Fibroblast of skin of back (primary cell): ENCODE measurements at regions not wholly inside any gene's neighbourhood (a gene's known extent, or its start where the extent isn't known, plus 50 kb on each side); places are given as distances from the start of the nearest gene placed in this dataset.
A peak's percentile ranks its signal among the peaks of the same experiment; 100 is the strongest.
"Not testable (repeated sequence)": the region's sequence is repeated elsewhere in the genome, so short reads cannot be mapped to it uniquely, and the experiment has no call there.

Source experiments
- DNase-seq: peaks from one replicate; pipeline ENCODE4 v3.0.0-alpha.2; 2013

DNA sequence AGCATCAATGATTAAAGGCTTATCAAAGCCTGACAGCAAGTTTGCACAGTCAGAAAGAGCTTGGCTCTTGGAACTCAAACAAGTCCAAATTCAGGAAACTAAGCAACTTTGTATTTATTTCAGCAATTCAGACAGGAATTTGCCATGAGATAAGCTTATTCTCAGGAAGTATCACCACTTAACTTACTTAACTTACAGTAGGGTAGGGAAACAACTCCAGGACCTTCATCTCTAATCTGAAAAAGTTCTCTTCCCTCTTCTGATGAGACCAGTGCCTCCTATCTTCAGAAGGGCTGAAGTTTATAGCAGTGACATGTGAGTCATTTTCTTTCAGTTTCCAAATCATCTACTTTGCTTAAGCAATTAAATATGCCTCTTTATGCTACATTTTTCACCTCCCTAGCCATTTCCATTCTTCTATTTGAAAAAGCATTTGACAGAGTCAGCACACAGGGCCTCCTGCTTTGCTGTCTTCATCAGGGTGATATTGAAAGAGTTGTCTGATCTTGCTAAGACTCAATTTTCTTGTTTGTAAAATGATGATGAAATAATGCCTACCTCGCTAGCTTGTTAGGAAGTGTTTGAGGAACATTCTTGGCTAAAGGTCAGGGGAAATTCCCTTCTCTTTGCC lies 389.5 kb downstream of the RND3 start:
- peak; percentile 19 for DNase-seq

DNA sequence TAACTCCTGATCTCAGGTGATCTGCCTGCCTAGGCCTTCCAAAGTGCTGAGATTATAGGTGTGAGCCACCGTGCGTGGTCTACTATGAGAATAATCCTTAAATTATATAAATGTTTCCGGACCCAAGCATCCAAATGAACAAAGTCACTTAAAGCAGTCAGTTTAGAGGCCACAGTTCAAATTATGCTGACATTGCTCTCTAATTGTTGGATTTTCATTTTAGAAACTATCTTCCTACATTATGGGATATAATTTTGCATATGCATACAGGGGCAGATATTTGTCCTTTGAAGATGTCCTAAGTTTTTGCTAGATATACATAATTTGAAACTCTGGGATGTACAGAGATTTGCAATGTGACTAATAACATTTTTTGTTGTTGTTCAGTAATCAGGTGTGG lies 390.1 kb downstream of the RND3 start:
- no peak for DNase-seq

GRCh38 chr2:150095361-150096095 lies 391.9 kb downstream of the RND3 start:
- no peak for DNase-seq

DNA sequence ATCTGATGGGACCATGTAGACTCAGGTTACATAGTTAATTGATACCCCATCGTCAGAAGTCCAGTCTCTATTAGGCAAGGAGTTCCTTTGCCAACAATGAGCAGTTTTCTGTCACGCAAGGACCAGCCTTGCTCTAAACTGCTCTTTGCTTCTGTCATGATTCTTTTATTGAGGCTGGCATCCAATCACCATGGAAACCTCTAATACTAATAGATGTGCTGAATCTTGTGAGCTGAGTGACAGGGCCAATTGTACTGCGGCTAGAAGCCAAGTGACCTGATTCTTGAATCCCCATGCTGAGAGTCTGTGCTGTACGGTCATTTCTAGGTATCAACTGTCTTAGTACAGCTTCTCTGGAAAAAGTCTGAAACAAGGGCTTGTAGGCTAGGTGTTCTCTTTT lies 395.6 kb downstream of the RND3 start:
- DNase-seq: no peak

GRCh38 chr2:150090031-150090430 lies 397.4 kb downstream of the RND3 start:
- no peak for DNase-seq

DNA sequence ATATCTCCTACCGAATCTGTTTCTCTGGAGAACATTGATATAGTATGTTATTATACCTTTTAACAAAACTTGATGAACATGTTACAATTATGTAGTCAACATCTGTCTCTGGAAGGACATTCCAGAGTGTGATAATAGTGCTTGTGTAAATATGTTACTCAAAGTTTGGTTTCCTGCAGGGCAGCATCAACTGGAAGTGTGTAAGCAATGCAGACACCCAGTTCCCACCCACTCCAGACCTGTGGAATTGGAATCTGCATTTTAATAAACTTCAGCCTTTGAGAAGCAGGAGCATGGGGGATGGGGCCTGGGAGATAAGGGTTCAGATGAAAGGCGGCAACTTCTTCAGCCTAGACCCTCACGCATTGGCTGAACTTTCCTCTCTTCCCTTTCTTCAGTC lies 398.9 kb downstream of the RND3 start:
- peak; percentile 33 for DNase-seq

DNA sequence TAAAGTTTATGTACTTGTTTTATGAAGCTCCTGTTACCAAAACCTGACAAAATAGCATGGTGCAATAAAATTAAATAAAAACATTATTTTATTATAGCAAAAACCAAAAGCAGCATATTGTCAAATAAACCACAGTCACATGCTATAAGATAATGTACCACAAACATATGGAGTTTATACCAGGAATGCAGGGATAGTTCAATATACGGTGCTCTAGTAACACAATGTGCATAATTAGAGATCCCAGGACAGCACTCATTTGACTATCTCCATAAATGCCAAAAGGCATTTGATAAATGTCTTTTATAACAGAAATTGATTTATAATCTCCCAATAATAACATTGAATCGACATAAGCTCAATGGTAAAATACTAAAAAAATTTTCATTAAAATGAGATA lies 402.0 kb downstream of the RND3 start:
- DNase-seq: no peak

DNA sequence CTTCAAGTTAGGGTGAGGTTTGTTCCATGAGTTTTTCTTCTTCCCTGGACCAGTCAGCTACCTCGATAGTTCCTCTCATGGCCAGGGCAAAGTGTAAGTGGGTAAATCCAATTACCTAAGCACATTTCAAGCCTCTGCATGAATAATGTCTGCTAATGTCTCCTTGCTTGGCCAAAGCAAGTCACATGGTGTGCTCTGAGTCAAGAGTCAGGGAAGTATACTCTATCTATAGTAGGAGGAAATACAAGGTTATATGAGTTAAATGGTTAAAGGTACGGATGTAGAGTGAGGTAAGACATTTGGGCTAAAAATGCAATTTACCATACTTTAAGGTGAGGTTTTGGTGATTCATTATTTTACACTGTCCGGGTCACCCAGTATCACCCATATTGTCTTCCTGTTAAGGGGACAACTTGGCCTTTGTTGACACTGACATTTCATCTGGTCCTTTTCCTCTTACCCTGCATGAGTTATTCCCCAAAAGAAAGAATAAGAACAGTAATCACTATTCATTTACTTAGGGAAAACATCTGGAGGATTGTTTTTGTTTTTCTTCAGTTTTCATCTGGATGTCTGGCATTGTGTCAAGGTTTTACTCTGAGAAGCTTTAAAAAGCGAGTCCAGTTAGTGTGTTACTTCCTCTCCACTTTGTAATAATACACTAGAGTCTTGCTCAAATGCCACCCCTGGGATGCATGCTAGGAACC lies 405.5 kb downstream of the RND3 start:
- peak; percentile 9 for DNase-seq

- DNase-seq: peak; percentile 72
Measured at GRCh38 chr2:150076281-150076680, 411.2 kb downstream of the RND3 start.

DNA sequence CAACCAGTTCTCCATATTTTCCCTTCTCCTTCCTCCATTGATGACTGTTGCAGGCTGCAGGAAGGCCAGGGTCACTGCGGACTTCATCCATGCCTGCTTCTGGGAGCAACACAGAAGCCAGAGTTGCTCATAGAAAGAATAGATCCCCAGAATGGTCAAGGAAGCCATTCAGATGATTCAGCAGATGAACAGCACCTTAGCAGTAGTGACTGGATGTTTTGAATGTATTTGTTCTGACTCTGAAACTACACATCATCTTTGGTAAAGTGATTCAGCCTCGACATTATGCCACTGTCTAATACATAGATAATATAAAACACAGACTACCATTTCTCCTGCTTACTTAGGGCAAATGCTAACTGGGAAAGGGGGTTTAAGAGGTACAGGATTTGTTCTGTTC lies 411.6 kb downstream of the RND3 start:
- peak; percentile 79 for DNase-seq

GRCh38 chr2:150066490-150066889 lies 421.0 kb downstream of the RND3 start:
- no peak for DNase-seq

DNA sequence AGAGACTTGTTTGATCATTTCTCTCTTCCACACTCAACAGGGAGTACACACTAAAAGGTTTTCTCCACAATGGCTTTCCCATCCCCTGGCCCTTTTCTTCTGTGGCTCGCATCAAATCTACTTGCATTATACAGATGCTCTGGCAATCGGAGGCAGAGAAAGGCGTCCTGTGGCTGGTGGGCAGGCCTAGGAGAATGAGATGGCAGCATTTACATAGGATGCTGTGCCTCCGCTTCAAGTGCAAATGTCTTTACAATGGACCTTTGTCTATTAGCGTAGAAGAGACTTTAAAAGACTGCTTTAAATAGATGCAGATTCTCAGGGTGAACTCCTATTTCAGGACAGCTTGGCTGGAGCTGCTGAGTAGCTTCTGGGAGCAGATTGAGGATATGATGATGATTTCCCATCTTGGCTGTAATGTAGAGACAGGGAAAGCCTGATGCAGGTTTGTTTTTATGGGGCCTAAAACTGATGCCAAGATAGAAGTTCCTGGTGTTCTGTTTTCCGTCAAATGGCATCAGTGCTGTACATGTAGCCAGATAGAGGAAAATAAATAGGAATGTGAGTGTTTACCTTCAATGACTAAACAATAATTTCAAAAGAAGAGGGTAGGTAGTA lies 423.4 kb downstream of the RND3 start:
- no peak for DNase-seq

DNA sequence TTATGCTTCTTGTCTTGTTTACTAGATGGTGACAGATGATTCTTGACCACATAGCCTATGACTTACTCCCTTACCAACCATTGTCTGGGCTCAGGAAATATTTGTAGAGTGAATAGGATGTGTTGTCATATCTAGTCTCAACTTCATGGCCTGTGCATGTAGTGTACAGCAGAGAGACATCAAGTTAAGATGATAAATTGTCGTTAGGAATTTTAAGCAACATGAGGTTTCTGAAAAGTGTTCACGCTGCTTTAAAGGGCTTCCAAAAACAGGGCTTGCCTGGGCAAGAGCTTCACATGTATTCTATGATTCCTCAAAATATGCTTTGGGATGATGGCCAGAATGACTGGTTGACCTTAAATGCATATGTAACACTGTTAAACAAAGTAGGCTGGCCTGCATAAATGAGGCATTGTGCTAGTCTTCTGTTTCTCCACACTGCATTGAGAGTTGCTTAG lies 424.0 kb downstream of the RND3 start:
- peak; percentile 83 for DNase-seq

GRCh38 chr2:150062416-150062815 lies 425.1 kb downstream of the RND3 start:
- DNase-seq: no peak

GRCh38 chr2:150060341-150060740 lies 427.1 kb downstream of the RND3 start:
- no peak for DNase-seq

DNA sequence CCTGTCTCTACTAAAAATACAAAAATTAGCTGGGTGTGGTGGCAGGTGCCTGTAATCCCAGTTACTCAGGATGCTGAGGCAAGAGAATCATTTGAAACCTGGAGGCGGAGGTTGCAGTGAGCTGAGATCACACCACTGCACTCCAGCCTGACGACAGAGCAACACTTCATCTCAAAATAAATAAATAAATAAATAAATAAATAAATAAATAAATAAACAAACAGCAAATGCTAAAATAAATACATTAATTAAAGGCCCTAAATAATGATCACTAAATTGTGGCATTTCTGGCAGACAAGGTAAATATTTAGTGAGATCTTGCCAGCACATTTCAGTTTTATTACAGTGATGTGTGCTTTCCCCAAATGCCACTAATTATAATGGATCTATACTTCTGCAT lies 427.8 kb downstream of the RND3 start:
- not testable (repeated sequence) for DNase-seq

DNA sequence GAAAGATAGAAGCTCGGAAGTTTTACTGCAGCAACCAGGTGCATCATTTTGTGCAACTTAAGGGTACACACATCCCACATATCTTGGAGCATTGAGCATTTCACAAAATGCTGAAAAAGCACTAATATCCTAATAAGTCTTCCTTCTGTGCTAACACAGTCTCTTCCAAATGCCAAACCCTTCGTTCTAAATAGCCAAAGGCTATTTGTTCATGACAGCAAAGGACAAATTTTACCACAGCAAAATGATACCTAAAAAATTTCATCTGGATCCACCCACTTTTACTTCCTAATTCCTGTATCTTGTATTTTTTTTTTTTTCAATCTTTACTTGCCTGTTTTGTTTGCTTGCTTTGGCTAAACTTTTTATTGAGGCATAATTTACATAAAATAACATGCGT lies 435.0 kb downstream of the RND3 start:
- DNase-seq: no peak

- DNase-seq: no peak
Measured at GRCh38 chr2:150051004-150051403, 436.5 kb downstream of the RND3 start.

- no peak for DNase-seq
Measured at GRCh38 chr2:150050036-150050435, 437.4 kb downstream of the RND3 start.

GRCh38 chr2:150047620-150048222 lies 439.7 kb downstream of the RND3 start:
- DNase-seq: peak; percentile 22

DNA sequence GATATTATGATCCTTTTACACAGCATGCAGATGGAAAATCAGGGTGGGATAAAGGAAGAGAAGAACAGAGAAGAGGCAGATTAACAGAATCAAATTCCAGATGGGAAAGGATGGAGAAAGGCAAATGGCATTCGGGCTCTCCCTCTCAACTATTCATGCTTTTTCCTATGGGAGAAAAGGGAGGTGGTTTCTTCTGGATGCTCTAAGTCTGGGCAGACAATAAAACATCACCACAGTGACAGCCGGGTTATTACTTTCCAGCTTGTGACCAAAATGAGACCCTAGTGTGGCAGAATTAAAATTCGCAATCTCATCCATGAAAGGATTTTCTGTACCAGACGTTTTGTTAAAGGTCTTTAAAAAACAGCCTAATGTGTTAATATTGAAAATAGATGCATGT lies 440.7 kb downstream of the RND3 start:
- DNase-seq: no peak

- peak; percentile 53 for DNase-seq
Measured at GRCh38 chr2:150046211-150046610, 441.3 kb downstream of the RND3 start.

DNA sequence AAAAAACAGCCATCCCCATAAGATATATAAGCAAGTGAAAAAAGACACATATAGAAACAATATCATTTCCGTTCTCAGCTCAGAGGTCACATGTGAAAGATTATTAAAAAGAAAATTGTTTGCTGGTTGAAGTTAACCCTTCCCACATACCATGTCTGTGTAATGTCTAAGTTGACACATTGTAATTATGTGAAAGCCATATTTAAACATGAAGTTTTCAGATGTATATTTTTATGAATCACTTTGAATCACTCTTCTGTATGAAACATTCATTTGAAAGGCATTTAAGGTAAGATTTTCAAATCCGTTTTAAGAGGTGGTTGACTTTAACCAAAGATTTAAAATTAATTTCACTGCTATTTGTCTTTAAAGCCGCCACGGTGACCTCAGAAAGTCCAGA lies 441.9 kb downstream of the RND3 start:
- no peak for DNase-seq
